Thyroid gland (tissue), 4 donors: ENCODE measurements at regions not wholly inside any gene's neighbourhood (a gene's known extent, or its start where the extent isn't known, plus 50 kb on each side); places are given as distances from the start of the nearest gene placed in this dataset.
A peak's percentile ranks its signal among the peaks of the same experiment; 100 is the strongest.

Experiments used
- DNase-seq, 2 donors: peaks; one replicate each; pipeline ENCODE4 v3.0.0-alpha.2; 2019
- H3K27ac ChIP-seq, 3 donors: fragments of 200-600 bp; sonication (generic); 1 replicate in 2 of 3; 2 replicates in 1 of 3; pipeline ENCODE4 v1.5.1; 2016 to 2019; ENCODE audit warnings: mild to moderate bottlenecking in 1 of 3, moderate library complexity in 1 of 3
- H3K27me3 ChIP-seq: fragments of 200-600 bp; sonication (generic); one replicate; pipeline ENCODE4 v1.5.1; 2019
- H3K36me3 ChIP-seq, 2 donors: fragments of 200-600 bp; sonication (generic); one replicate each; pipeline ENCODE4 v1.5.1; 2016 to 2019
- H3K4me1 ChIP-seq, 2 donors: fragments of 200-600 bp; sonication (generic); one replicate each; pipeline ENCODE4 v1.5.1; 2017 to 2019
- H3K4me3 ChIP-seq, 3 donors: fragments of 200-600 bp; sonication (generic); replicated peaks in 1 of 3; 1 replicate in 2 of 3; 2 replicates in 1 of 3; pipeline ENCODE4 v1.5.1; 2016; ENCODE audit warnings: mild to moderate bottlenecking in 1 of 3
- H3K9me3 ChIP-seq: fragments of 200-600 bp; sonication (generic); one replicate; pipeline ENCODE4 v1.5.1; 2017
- CTCF ChIP-seq, 6 experiments: fragments of 200-600 bp in 3 of 6; fragments of 450-650 bp in 3 of 6; sonication (generic) in 3 of 6; IDR thresholded peaks; one replicate each; pipeline ENCODE4 v1.5.1; 2016 to 2019; ENCODE audit warnings: antibody characterized with exemption in 6 of 6, mild to moderate bottlenecking in 2 of 6, inconsistent platforms in 1 of 6, moderate library complexity in 1 of 6
- POLR2A ChIP-seq, 2 donors: fragments of 450-650 bp; IDR thresholded peaks; one replicate each; pipeline ENCODE4 v1.6.1; 2017; ENCODE audit warnings: antibody characterized with exemption in 2 of 2, mild to moderate bottlenecking in 2 of 2, moderate library complexity in 1 of 2
- WGBS, 2 donors: methylation state at CpG; one replicate each; pipeline ENCODE4 v1.1.5; 2017; 5-methylcytosine and 5-hydroxymethylcytosine counted together
- intact Hi-C: fragments of 100-400 bp; cut with DNase I; formaldehyde crosslinking; loops from one replicate; pipeline ENCODE4 v1.15.1; 2023

DNA sequence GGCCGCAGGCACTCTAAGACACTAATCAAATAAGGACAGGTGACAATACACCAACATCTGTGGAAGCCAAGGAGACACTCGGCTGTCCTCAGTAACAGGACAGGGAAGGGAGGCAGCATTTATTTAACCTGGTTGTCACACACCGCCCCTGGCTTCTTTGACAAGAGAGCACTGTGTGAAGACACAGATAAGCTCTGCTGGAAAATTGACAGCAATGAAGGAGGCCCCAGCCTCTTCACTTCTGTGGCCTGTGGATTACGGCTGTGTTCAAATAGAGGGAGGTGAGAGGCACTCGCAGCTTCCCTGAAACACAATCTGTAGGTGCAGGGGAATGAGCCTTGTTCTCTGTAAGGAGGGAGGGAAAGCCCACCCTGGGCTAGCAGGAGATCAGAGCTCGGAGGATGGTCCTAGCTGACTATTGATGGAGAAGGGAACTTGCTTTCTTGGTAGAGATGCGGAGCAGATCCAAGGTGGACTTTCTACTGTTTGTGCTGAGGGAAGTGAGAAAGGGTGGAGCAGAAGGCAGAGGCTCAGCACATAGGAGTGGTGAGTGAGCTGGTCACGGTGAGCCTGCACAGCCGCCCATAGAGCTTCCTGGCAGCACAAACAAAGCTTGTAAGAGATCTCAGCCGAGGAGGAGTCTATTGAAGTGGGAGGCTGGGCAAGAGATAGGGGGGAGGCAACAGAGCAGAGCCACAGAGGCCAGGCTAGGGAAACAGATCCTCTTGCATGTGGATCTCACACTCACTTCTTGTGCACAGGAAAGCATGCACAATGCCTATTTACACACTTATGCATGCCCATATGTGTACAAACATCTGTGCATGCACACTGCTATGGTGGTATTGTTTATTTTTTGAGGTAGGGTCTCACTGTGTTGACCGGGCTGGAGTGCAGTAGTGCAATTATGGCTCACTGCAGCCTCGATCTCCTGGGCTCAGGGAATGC, 114.6 kb upstream of the THY1 start:
- Histone ChIP-seq H3K27me3 (no peaks in the 10 kb centered on the region), H3K4me3 (no peak overlapping the region), H3K27ac (no peak overlapping the region), H3K9me3 (no peaks in the 10 kb centered on the region), H3K4me1 (no peaks in the 10 kb centered on the region), H3K36me3 (no peaks in the 10 kb centered on the region)
- 37 to 38% methylated on average over 12 of the region's 12 CpGs for WGBS, 2 donors
- TF ChIP-seq CTCF (IDR thresholded peaks at IDR 0.05) (no peak), POLR2A (IDR thresholded peaks at IDR 0.05) (no peak)
- DNase-seq: no peak
- intact Hi-C loops: no loop called here

DNA sequence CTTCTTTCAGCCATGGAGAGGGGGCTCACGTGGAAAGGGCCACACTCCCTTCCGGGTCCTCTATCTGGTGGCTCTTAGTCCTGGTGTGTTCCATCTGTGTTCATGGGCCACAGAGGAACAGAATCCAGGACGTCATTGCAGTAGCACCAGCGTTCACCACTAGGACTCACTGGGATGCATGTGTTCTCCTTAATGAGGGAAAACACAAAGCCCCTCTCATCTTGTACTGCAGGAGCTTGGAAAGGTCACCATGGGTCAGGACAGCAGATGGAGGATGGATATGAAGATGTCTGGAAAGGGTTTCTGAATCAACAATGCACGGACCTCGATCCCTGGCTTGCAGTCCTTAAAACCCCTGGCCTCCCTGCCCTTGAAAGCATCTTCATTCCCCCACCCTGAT, 113.8 kb upstream of the THY1 start:
- Histone ChIP-seq H3K9me3 (no peaks in the 10 kb centered on the region), H3K27me3 (no peaks in the 10 kb centered on the region), H3K27ac (no peak overlapping the region), H3K36me3 (no peaks in the 10 kb centered on the region), H3K4me3 (no peak overlapping the region), H3K4me1 (no peaks in the 10 kb centered on the region)
- no peak for DNase-seq
- intact Hi-C loops: no loop called here
- no peak for TF ChIP-seq CTCF (IDR thresholded peaks at IDR 0.05)
- no peak for TF ChIP-seq POLR2A (IDR thresholded peaks at IDR 0.05)
- 62 to 78% methylated on average over 6 of the region's 6 CpGs for WGBS, 2 donors

GRCh38 chr11:119533921-119534736, 111.2 kb upstream of the THY1 start:
- no peaks in the 10 kb centered on the region for H3K27me3 ChIP-seq
- H3K9me3 ChIP-seq: no peaks in the 10 kb centered on the region
- H3K4me3 ChIP-seq: no peak overlapping the region
- 30% methylated on average over 9 to 12 of the region's 13 CpGs for WGBS, 2 donors
- peak; percentile 44 to 92 (median 63) for TF ChIP-seq CTCF (IDR thresholded peaks at IDR 0.05)
- TF ChIP-seq POLR2A (IDR thresholded peaks at IDR 0.05): no peak
- H3K36me3 ChIP-seq: no peaks in the 10 kb centered on the region
- no peaks in the 10 kb centered on the region for H3K4me1 ChIP-seq
- DNase-seq: peak; percentile 65 to 74
- intact Hi-C loops: no loop called here
- H3K27ac ChIP-seq: no peak overlapping the region

DNA sequence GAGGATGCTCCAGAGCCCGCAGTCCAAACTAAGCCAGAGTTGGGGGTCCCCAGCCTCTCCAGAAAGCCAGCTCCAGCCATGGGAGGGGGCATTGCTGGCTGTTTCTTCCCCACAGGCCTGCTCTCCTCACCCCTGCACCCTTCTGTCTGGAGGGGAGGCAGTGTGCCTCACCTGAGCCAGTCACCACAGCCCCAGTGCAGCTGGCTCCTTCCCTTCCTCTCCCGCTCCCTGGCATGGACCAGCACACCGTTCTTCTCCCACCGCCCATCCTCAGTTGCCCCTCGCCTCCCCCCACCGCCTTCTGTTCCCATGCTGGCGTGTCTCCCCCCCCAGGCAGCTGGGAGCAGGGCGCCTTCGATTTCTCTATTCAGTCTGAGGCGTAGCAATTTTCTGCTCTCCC, 110.5 kb upstream of the THY1 start:
- Histone ChIP-seq H3K36me3 (no peaks in the 10 kb centered on the region), H3K27me3 (no peaks in the 10 kb centered on the region), H3K9me3 (no peaks in the 10 kb centered on the region), H3K4me3 (no peak overlapping the region), H3K4me1 (no peaks in the 10 kb centered on the region), H3K27ac (no peak overlapping the region)
- WGBS, 2 donors: 61 to 64% methylated on average over 10 of the region's 10 CpGs
- intact Hi-C loops: no loop called here
- no peak for DNase-seq
- TF ChIP-seq POLR2A (IDR thresholded peaks at IDR 0.05): no peak
- no peak for TF ChIP-seq CTCF (IDR thresholded peaks at IDR 0.05)

DNA sequence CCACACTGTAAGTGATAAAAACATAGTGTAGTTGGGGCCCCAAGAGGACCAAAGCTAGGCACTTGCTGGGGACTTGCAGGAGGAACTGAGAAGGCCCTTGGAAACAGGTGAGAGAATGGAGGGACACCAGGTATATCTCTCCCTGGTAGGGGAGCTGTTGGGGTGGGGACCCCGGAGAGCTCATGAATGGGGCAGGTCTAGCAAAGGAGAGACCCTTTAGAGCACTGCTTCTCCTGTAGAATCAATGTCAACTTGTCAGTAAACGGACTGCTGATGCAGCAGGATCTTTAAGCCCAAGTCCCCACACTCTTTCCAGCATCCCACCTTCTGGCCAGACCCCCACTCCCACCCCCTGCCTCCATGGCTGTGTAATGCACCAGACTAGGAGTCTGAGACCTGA, 109.6 kb upstream of the THY1 start:
- intact Hi-C loops: no loop called here
- TF ChIP-seq POLR2A (IDR thresholded peaks at IDR 0.05) (no peak), CTCF (IDR thresholded peaks at IDR 0.05) (no peak)
- no peaks in the 10 kb centered on the region for H3K9me3 ChIP-seq
- H3K27me3 ChIP-seq: no peaks in the 10 kb centered on the region
- no peaks in the 10 kb centered on the region for H3K36me3 ChIP-seq
- no peaks in the 10 kb centered on the region for H3K4me1 ChIP-seq
- DNase-seq: no peak
- 78 to 87% methylated on average over 2 of the region's 2 CpGs for WGBS, 2 donors
- H3K27ac ChIP-seq: no peak overlapping the region
- H3K4me3 ChIP-seq: no peak overlapping the region
